Ovary (tissue), 7 donors: ENCODE measurements at regions not wholly inside any gene's neighbourhood (a gene's known extent, or its start where the extent isn't known, plus 50 kb on each side); places are given as distances from the start of the nearest gene placed in this dataset.

Experiments
- DNase-seq, 5 donors: peaks; one replicate each; pipeline ENCODE4 v3.0.0-alpha.2; 2019 to 2020
- H3K27ac ChIP-seq, 2 donors: fragments of 200-600 bp; one replicate each; pipeline versions ENCODE4 v1.5.1 to v1.8.0; 2019 to 2022
- H3K27me3 ChIP-seq: fragments of 200-600 bp; one replicate; pipeline ENCODE4 v1.8.0; 2022
- H3K36me3 ChIP-seq: fragments of 200-600 bp; sonication (generic); one replicate; pipeline ENCODE4 v1.5.1; 2019
- H3K4me1 ChIP-seq: one replicate; pipeline ENCODE4 v1.8.1; 2013; ENCODE audit warnings: mild to moderate bottlenecking, moderate library complexity; ENCODE audit not compliant: insufficient read depth
- H3K4me3 ChIP-seq: fragments of 200-600 bp; sonication (generic); one replicate; pipeline ENCODE4 v1.5.1; 2017
- H3K9me3 ChIP-seq, 2 donors: fragments of 200-600 bp in 1 of 2; sonication (generic) in 1 of 2; one replicate each; pipeline versions ENCODE4 v1.5.1 to v1.8.1; 2013 to 2019; ENCODE audit warnings: mild to moderate bottlenecking in 1 of 2, moderate library complexity in 1 of 2
- EP300 ChIP-seq: sonication (generic); formaldehyde crosslinking; IDR thresholded peaks from one replicate; pipeline ENCODE4 v1.6.1; 2017; ENCODE audit warnings: antibody characterized with exemption
- POLR2A ChIP-seq: fragments of 450-650 bp; IDR thresholded peaks from one replicate; pipeline ENCODE4 v1.6.1; 2017; ENCODE audit warnings: antibody characterized with exemption, mild to moderate bottlenecking, moderate library complexity
- WGBS, 3 donors: extraction: QIAGEN DNeasy Blood & Tissue Kit in 1 of 3; methylation state at CpG; one replicate each; pipeline versions ENCODE4 v1.1.5 to v1.1.7; 2013 to 2017; 5-methylcytosine and 5-hydroxymethylcytosine counted together
- intact Hi-C, 4 donors: fragments of 100-400 bp; cut with DNase I; formaldehyde crosslinking; loops; one replicate each; pipeline versions ENCODE4 v1.11.0 to v1.15.1; 2022 to 2023
- TF ChIP-seq, protein P1 (sequence below), 3 donors: fragments of 450-650 bp in 2 of 3; fragments of 200-600 bp in 1 of 3; IDR thresholded peaks; one replicate each; pipeline versions ENCODE4 v1.5.1 to v1.8.0; 2016 to 2022; ENCODE audit warnings: antibody characterized with exemption in 3 of 3, mild to moderate bottlenecking in 1 of 3
- donor health status: DM: no; HTN: no; CAD: no; lungs with moderate emphysema.
- donor health status: DM: no; HTN: no; CAD: no.
- donor health status: Bipolar disorder and iron deficiency.
- donor health status: DM: no; HTN: no; CAD: no.
- donor health status: DM: yes; HTN: yes; CAD: no.

DNA sequence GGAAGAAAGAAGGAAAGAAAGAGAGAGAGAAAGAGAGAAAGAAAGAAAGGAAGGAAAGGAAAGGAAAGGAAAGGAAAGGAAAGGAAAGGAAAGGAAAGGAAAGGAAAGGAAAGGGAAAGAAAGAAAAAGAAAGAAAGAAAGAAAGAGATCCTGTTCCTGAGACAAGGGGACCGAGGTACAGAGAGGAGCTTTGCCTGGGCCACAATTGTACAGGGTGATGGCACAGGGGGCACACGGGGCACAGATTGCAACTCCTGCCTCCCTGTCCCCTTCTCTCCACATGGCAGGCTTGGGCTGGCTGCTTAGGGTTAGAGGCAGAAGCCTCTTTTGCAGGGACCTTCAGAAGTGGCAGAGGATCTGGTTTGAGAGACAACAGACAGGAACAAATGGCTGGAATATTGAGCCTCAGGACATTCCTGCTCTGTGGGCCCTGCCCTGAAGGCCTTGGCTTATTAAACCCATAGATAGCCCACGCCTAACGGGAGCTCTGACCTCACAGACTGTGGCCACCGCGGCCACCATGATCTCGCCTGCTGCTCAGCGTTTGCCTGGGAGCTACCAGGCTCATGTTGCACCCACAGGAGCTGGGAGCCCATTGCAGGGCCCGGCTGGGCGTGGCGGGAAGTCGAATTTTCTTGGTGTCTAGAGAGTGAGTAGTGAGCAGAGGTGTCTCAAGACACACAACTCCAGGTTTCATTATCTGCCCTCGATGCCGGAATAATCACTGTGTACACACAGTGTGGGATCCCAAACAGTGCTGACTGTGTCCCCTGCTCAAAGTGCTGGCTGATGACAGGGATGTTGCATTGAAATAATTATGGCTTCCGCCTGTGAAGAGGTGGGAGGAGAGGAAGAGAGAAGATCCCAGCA is 147.9 kb upstream of the NCOR2 start:
- no peaks in the 10 kb centered on the region for H3K36me3 ChIP-seq
- no peak overlapping the region for H3K4me3 ChIP-seq
- H3K4me1 ChIP-seq: peaks cover 3% of the 10 kb centered on the region
- TF ChIP-seq POLR2A (no peak), EP300 (no peak)
- TF ChIP-seq, protein P1, sequence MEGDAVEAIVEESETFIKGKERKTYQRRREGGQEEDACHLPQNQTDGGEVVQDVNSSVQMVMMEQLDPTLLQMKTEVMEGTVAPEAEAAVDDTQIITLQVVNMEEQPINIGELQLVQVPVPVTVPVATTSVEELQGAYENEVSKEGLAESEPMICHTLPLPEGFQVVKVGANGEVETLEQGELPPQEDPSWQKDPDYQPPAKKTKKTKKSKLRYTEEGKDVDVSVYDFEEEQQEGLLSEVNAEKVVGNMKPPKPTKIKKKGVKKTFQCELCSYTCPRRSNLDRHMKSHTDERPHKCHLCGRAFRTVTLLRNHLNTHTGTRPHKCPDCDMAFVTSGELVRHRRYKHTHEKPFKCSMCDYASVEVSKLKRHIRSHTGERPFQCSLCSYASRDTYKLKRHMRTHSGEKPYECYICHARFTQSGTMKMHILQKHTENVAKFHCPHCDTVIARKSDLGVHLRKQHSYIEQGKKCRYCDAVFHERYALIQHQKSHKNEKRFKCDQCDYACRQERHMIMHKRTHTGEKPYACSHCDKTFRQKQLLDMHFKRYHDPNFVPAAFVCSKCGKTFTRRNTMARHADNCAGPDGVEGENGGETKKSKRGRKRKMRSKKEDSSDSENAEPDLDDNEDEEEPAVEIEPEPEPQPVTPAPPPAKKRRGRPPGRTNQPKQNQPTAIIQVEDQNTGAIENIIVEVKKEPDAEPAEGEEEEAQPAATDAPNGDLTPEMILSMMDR (IDR thresholded peaks at IDR 0.05): no peak
- no peaks in the 10 kb centered on the region for H3K9me3 ChIP-seq
- WGBS, 3 donors: 84 to 91% (median 89%) methylated on average over 15 of the region's 15 CpGs
- DNase-seq: no peak
- no peak overlapping the region for H3K27ac ChIP-seq
- intact Hi-C loops: no loop called here
- no peaks in the 10 kb centered on the region for H3K27me3 ChIP-seq

DNA sequence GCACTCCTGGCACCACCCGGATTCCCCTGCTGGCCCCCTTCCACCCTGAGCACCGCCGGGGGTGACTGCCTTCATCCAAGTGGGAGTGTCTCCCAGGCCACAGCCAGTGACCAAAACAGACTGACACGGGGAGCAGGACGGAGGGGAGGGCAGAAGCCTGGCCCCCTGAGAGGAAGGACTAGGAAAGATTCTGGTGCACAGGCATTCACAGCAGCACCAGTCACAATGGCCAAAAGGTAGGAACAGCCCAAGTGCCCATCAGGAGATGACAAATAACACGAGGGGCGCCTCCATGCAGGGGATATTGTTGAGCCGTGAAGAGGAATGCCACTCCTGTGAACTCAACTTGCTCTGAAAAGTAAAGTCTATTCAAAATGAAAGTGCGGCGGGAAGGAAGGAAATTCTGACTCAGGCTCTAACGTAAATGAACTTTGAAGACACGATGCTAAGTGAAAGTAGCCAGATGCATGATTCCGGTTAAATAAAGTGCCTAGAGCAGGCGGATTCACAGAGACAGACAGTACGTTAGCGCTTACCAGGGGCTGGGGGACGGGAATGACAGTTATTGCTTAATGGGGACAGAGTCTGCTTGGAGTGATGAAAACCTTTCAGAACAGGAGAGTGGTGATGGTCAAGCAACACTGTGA is 146.1 kb upstream of the NCOR2 start:
- Histone ChIP-seq H3K36me3 (no peaks in the 10 kb centered on the region), H3K9me3 (no peaks in the 10 kb centered on the region), H3K27ac (no peak overlapping the region), H3K4me1 (no peaks in the 10 kb centered on the region), H3K4me3 (no peak overlapping the region), H3K27me3 (no peaks in the 10 kb centered on the region)
- WGBS, 3 donors: 61 to 70% (median 63%) methylated on average over 17 of the region's 17 CpGs
- intact Hi-C loops: no loop called here
- TF ChIP-seq POLR2A: no peak
- TF ChIP-seq EP300: no peak
- no peak for DNase-seq

DNA sequence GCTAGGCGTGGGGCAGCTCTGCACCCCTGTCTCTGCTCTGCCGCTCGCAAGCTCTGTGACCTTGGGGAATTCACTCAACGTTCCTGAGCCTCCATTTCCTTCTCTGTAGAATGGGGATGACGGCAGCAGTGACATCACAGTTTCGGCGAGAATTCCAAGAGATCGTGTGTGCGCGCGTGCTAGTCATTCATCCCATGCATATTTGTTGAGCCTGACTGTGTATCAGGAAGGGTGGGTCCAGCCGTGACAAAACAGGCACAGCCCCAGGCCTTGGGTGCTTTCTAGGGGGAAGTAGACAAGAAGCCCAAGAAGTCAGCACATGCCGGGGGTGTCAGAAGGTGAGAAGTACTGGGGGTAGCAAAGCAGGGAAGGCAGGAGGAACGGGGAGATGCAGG is 145.6 kb upstream of the NCOR2 start:
- no peak overlapping the region for H3K4me3 ChIP-seq
- DNase-seq: no peak

DNA sequence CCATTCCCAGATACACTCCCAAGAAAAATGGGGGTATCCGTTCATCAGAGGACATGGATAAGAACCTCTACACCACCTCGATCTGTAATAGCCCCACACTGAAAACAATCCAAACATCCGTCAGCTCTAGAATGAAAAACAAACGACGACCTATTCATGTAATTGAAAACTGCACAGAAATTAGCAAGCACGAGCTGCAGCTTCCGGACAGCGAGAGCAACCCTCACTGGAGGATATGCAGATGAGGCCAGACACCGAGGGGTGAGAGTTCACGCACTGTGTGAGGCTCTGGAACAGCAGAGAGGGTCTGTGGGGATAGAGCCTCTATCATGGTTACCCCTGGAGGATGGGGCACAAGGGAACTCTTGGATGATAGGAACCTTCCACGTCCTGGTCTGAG is 143.9 kb upstream of the NCOR2 start:
- 74 to 78% (median 76%) methylated on average over 11 of the region's 11 CpGs for WGBS, 3 donors
- no peaks in the 10 kb centered on the region for H3K9me3 ChIP-seq
- no peak overlapping the region for H3K27ac ChIP-seq
- intact Hi-C loops: no loop called here
- H3K27me3 ChIP-seq: no peaks in the 10 kb centered on the region
- no peak overlapping the region for H3K4me3 ChIP-seq
- TF ChIP-seq, protein P1 (IDR thresholded peaks at IDR 0.05): no peak
- no peak for TF ChIP-seq EP300
- no peak for DNase-seq
- no peaks in the 10 kb centered on the region for H3K4me1 ChIP-seq
- H3K36me3 ChIP-seq: no peaks in the 10 kb centered on the region

More for the DNA sequence above, 145.6 kb upstream of the NCOR2 start:
- no peaks in the 10 kb centered on the region for H3K4me1 ChIP-seq
- no peaks in the 10 kb centered on the region for H3K27me3 ChIP-seq
- H3K36me3 ChIP-seq: no peaks in the 10 kb centered on the region
- no peaks in the 10 kb centered on the region for H3K9me3 ChIP-seq
- TF ChIP-seq, protein P1 (IDR thresholded peaks at IDR 0.05): no peak
- no peak for TF ChIP-seq POLR2A
- TF ChIP-seq EP300: no peak
- H3K27ac ChIP-seq: no peak overlapping the region
- intact Hi-C loops: no loop called here
- 81 to 82% (median 82%) methylated on average over 14 of the region's 14 CpGs for WGBS, 3 donors
